Daoy (cell line): ENCODE measurements at regions not wholly inside any gene's neighbourhood (a gene's known extent, or its start where the extent isn't known, plus 50 kb on each side); places are given as distances from the start of the nearest gene placed in this dataset.
"Not testable (repeated sequence)": the region's sequence is repeated elsewhere in the genome, so short reads cannot be mapped to it uniquely, and the experiment has no call there.

ENCODE experiments used
- DNase-seq: peaks from one replicate; pipeline ENCODE4 v3.0.0-alpha.2; 2015; ENCODE audit warnings: low read depth

DNA sequence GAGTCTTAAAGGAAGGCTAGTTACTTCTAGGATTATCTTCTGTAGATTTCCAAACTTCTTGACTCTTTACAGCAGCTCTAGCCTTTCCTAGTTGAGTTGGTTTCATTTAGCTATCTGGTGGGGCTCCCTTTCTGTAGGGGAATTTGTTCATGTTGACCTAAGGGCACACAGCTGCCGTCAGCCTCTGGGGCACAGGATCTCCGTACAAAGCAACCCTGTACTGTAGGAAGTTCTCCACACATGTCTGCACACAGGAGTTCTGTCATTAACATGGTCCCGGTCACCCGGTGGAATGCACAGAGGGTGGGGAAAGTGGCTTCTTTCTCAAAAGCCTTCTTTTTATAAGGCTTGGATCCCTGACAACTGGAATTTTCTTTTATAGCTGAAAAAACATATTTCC is 88.7 kb upstream of the TNIK start:
- DNase-seq: no peak

GRCh38 chr3:171543759-171544300 is 83.6 kb upstream of the TNIK start:
- DNase-seq: no peak

GRCh38 chr3:171542976-171543375 is 82.8 kb upstream of the TNIK start:
- DNase-seq: no peak

DNA sequence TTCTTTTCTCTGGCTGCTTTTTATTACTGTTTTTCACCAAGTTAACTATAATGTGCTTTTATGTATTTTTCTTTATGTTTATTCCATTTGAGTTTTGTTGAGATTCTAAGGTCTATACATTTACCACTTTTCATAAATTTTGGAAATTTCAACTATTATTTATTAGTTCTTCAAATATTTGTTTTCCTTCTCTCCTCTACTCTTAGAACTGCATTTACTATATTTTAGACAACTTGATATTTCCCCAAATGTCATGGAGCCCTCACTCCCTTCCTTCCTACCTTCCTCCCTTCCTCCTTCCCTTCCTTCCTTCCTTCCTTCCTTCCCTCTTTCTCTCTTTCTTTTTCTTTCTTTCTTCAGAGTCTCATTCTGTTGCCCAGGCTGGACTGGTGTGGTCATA is 81.4 kb upstream of the TNIK start:
- DNase-seq: no peak

DNA sequence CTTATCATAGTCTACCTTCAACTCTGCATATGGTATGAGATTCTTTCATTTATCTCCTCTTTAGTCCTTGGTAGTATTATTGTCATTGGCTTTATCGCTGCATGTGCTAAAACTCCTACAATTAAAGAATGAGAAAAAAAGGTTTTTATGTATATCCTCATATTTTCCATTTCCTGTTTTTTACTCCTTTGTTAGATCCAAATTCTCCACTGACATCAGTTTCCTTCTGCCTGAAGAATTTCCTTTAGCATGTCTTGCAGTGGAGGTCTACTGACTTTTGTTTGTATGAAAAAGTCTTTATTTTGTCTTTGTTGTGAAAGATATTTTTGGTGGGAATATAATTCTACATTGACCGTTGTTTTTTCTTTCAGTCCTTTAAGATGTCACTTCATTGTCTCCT is 81.0 kb upstream of the TNIK start:
- DNase-seq: no peak

GRCh38 chr3:171535799-171536198 is 75.6 kb upstream of the TNIK start:
- DNase-seq: no peak

DNA sequence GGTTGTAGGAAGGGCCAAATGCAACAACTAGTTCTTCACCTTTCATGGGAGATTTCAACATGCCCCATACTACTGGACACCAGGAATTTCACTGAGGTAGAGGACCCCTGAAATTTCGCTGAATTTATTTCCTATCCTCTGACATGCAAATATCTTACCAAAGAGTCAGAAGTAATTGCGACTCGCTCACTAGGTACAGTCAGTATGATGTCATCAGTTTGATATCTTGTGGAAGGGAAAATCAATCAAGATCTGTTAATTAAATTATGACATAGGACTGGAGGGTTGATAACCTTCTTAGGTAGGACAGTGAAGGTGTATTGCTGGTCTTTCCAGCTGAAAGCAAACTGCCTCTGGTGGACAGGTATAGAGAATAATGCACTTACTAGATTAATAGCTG is 74.9 kb upstream of the TNIK start:
- no peak for DNase-seq

GRCh38 chr3:171533702-171534101 is 73.5 kb upstream of the TNIK start:
- no peak for DNase-seq

DNA sequence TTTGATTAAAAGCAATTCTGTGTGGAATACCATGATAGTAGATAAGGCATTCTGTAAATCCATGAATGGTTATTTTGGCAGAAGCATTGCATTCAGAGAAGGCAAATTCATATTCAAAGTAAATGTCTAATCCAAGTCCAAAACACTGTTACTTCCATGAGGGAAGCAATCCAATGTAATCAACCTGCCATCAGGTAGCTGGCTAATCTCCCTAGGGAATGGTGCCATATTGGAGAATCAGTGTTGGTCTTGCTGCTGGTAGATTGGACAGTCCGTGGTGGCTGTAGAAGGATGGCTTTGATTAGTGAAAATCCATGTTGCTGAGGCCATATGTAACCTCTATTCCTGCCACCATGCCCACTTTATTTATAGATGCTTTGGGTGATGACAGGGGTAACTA is 72.1 kb upstream of the TNIK start:
- no peak for DNase-seq

GRCh38 chr3:171531716-171532115 is 71.5 kb upstream of the TNIK start:
- no peak for DNase-seq

GRCh38 chr3:171528102-171528501 is 67.9 kb upstream of the TNIK start:
- no peak for DNase-seq

- DNase-seq: no peak
Measured at GRCh38 chr3:171526869-171527268, 66.7 kb upstream of the TNIK start.

- no peak for DNase-seq
Measured at GRCh38 chr3:171526146-171526545, 65.9 kb upstream of the TNIK start.

- no peak for DNase-seq
Measured at GRCh38 chr3:171525437-171525836, 65.2 kb upstream of the TNIK start.

DNA sequence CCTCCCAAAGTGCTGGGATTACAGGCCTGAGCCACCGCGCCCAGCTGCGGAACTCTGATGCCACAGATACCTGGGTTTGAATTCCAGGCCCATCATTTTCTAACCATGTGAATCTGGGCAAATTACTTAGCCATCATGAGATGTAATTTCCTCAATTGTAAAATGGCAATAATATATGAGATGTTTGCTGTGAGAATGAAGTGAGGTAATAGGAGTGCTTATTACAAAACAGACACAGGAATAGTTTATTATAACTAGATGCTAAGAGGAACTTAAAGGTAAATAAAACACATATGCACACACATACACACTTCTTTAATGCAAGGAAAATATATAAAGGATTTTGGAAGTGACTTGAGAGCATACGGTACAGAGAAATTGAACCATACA is 64.7 kb upstream of the TNIK start:
- no peak for DNase-seq

- DNase-seq: peak; percentile 18
Measured at GRCh38 chr3:171522651-171523050, 62.4 kb upstream of the TNIK start.

- DNase-seq: not testable (repeated sequence)
Measured at GRCh38 chr3:171519423-171519822, 59.2 kb upstream of the TNIK start.

GRCh38 chr3:171516765-171517164 is 56.6 kb upstream of the TNIK start:
- peak; percentile 32 for DNase-seq

GRCh38 chr3:171514466-171514865 is 54.3 kb upstream of the TNIK start:
- DNase-seq: no peak

DNA sequence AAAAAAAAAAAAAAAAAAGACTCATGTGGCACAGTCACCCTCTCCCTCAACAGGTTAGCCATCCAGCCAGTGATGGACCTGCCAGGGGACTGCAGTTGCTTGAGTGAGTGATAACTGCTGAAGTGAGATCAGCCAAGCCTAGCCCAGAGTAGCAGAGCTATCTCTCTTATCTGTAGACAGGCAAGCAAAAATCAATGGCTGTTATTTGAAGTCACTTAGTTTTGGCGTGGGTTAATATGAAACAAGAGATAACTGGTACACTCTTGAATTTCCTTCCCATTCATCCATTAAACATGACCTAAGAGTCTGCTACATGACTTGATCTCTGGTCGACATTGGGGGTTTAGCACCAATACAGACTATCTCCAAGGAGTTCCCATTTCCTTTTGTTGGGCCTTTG is 51.2 kb upstream of the TNIK start:
- no peak for DNase-seq
